ENCODE measurements at regions not wholly inside any gene's neighbourhood (a gene's known extent, or its start where the extent isn't known, plus 50 kb on each side); places are given as distances from the start of the nearest gene placed in this dataset.

- no peak for DNase-seq (ENCODE audit: low spot score)
- no peak for ATAC-seq
Observed at GRCh38 chr12:114302606-114303315, 103.2 kb downstream of the TBX5 start.

GRCh38 chr12:114302117-114302516, 103.8 kb downstream of the TBX5 start:
- DNase-seq (ENCODE audit: low spot score) (no peak), ATAC-seq (no peak)

GRCh38 chr12:114294303-114294685, 111.7 kb downstream of the TBX5 start:
- ATAC-seq (no peak), DNase-seq (ENCODE audit: low spot score) (no peak)

GRCh38 chr12:114293571-114294302, 112.2 kb downstream of the TBX5 start:
- ATAC-seq (no peak), DNase-seq (ENCODE audit: low spot score) (no peak)

- DNase-seq (ENCODE audit: low spot score): no peak
- ATAC-seq: no peak
Observed at GRCh38 chr12:114293073-114293472, 112.9 kb downstream of the TBX5 start.

- ATAC-seq (no peak), DNase-seq (ENCODE audit: low spot score) (no peak)
Observed at GRCh38 chr12:114291389-114292060, 114.4 kb downstream of the TBX5 start.

GRCh38 chr12:114287821-114288525, 118.0 kb downstream of the TBX5 start:
- no peak for ATAC-seq
- DNase-seq (ENCODE audit: low spot score): no peak

GRCh38 chr12:114286145-114286544, 119.8 kb downstream of the TBX5 start:
- ATAC-seq (no peak), DNase-seq (ENCODE audit: low spot score) (no peak)

GRCh38 chr12:114285554-114285953, 120.4 kb downstream of the TBX5 start:
- no peak for DNase-seq (ENCODE audit: low spot score)
- no peak for ATAC-seq

- no peak for ATAC-seq
Observed at GRCh38 chr12:114284041-114284440, 121.9 kb downstream of the TBX5 start.

GRCh38 chr12:114275932-114276785, 129.8 kb downstream of the TBX5 start:
- ATAC-seq: no peak
- no peak for DNase-seq (ENCODE audit: low spot score)

More at GRCh38 chr12:114284041-114284440, 121.9 kb downstream of the TBX5 start:
- DNase-seq (ENCODE audit: low spot score): no peak

GRCh38 chr12:114275086-114275485, 130.9 kb downstream of the TBX5 start:
- ATAC-seq (no peak), DNase-seq (ENCODE audit: low spot score) (no peak)

GRCh38 chr12:114274131-114274530, 131.8 kb downstream of the TBX5 start:
- ATAC-seq (peak; percentile 37), DNase-seq (ENCODE audit: low spot score) (no peak)

- DNase-seq (ENCODE audit: low spot score) (no peak), ATAC-seq (no peak)
Observed at GRCh38 chr12:114272605-114273004, 133.3 kb downstream of the TBX5 start.

- ATAC-seq (no peak), DNase-seq (ENCODE audit: low spot score) (no peak)
Observed at GRCh38 chr12:114272071-114272470, 133.9 kb downstream of the TBX5 start.

- ATAC-seq: no peak
- DNase-seq (ENCODE audit: low spot score): no peak
Observed at GRCh38 chr12:114269153-114269552, 136.8 kb downstream of the TBX5 start.

- ATAC-seq: no peak
- DNase-seq (ENCODE audit: low spot score): no peak
Observed at GRCh38 chr12:114266536-114266935, 139.4 kb downstream of the TBX5 start.

GRCh38 chr12:114265036-114265435, 140.9 kb downstream of the TBX5 start:
- ATAC-seq (peak; percentile 83), DNase-seq (ENCODE audit: low spot score) (peak; percentile 58)

GRCh38 chr12:114263056-114263805, 142.7 kb downstream of the TBX5 start:
- no peak for ATAC-seq

GRCh38 chr12:114257687-114258086, 148.3 kb downstream of the TBX5 start:
- DNase-seq (ENCODE audit: low spot score) (no peak), ATAC-seq (no peak)

More at GRCh38 chr12:114263056-114263805, 142.7 kb downstream of the TBX5 start:
- DNase-seq (ENCODE audit: low spot score): no peak
